Central memory CD4-positive, alpha-beta T cell (primary cell): ENCODE measurements at regions not wholly inside any gene's neighbourhood (a gene's known extent, or its start where the extent isn't known, plus 50 kb on each side); places are given as distances from the start of the nearest gene placed in this dataset.

Experiments
- DNase-seq: peaks from one replicate; pipeline ENCODE4 v3.0.0; 2022

GRCh38 chr7:12518920-12519681 is 51.4 kb upstream of the SCIN start:
- DNase-seq, result no peak

DNA sequence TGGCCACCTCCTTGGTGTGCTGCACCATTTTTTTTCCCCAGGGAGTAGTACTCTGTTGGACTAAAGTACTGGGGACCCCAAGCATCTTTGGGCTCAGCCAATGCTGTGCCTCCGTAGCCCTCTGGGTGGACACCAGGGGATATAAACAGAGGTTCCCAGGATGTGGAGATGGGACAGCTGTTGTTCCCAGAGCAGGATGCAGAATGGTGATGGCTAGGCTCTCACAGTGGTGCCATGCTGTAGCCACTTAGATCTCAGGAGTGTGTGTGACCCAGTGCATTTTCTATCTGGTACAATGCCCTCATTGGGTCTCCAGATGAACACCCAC is 50.9 kb upstream of the SCIN start:
- DNase-seq, result no peak
